ENCODE measurements at regions not wholly inside any gene's neighbourhood (a gene's known extent, or its start where the extent isn't known, plus 50 kb on each side); places are given as distances from the start of the nearest gene placed in this dataset.

GRCh38 chr4:123052007-123052406, 129.6 kb upstream of the NUDT6 start:
- no peaks in the 10 kb centered on the region for H3K27me3 ChIP-seq (ENCODE audit: low read depth)
- DNase-seq, result no peak
- no peak overlapping the region for H3K27ac ChIP-seq (replicated peaks)
- no peak for TF ChIP-seq CTCF (IDR thresholded peaks at IDR 0.05; ENCODE audit: borderline replicate concordance)
- peaks cover 58% of the 10 kb centered on the region for H3K9me3 ChIP-seq (replicated peaks)
- H3K4me3 ChIP-seq, result no peak overlapping the region
- intact Hi-C loops (cut with micrococcal nuclease), result no loop called here
- no peaks in the 10 kb centered on the region for H3K4me1 ChIP-seq
- peaks cover 18% of the 10 kb centered on the region for H3K36me3 ChIP-seq

GRCh38 chr4:123055943-123056342, 133.5 kb upstream of the NUDT6 start:
- DNase-seq, result no peak
- Histone ChIP-seq H3K27me3 (ENCODE audit: low read depth) (no peaks in the 10 kb centered on the region), H3K4me1 (no peaks in the 10 kb centered on the region), H3K27ac (replicated peaks) (no peak overlapping the region), H3K4me3 (no peak overlapping the region), H3K9me3 (replicated peaks) (peaks cover 20% of the 10 kb centered on the region), H3K36me3 (peaks cover 29% of the 10 kb centered on the region)
- no peak for TF ChIP-seq CTCF (IDR thresholded peaks at IDR 0.05; ENCODE audit: borderline replicate concordance)
- intact Hi-C loops (cut with micrococcal nuclease), result no loop called here

- H3K4me1 ChIP-seq, result no peaks in the 10 kb centered on the region
- no peaks in the 10 kb centered on the region for H3K27me3 ChIP-seq (ENCODE audit: low read depth)
- no peak for DNase-seq
- H3K36me3 ChIP-seq, result peaks cover 29% of the 10 kb centered on the region
- no peak overlapping the region for H3K27ac ChIP-seq (replicated peaks)
- TF ChIP-seq CTCF (IDR thresholded peaks at IDR 0.05; ENCODE audit: borderline replicate concordance), result no peak
- H3K4me3 ChIP-seq, result no peak overlapping the region
- intact Hi-C loops (cut with micrococcal nuclease), result no loop called here
- H3K9me3 ChIP-seq (replicated peaks), result no peaks in the 10 kb centered on the region
Observed at GRCh38 chr4:123060039-123060770, 137.8 kb upstream of the NUDT6 start.

- intact Hi-C loops (cut with micrococcal nuclease), result no loop called here
- H3K4me3 ChIP-seq, result no peak overlapping the region
- no peak overlapping the region for H3K27ac ChIP-seq (replicated peaks)
- no peak for DNase-seq
- H3K9me3 ChIP-seq (replicated peaks), result no peaks in the 10 kb centered on the region
- H3K27me3 ChIP-seq (ENCODE audit: low read depth), result no peaks in the 10 kb centered on the region
- peaks cover 10% of the 10 kb centered on the region for H3K36me3 ChIP-seq
- no peak for TF ChIP-seq CTCF (IDR thresholded peaks at IDR 0.05; ENCODE audit: borderline replicate concordance)
- H3K4me1 ChIP-seq, result no peaks in the 10 kb centered on the region
Observed at GRCh38 chr4:123064390-123064789, 142.0 kb upstream of the NUDT6 start.

GRCh38 chr4:123068081-123068480, 145.7 kb upstream of the NUDT6 start:
- H3K27ac ChIP-seq (replicated peaks), result no peak overlapping the region
- H3K9me3 ChIP-seq (replicated peaks), result no peaks in the 10 kb centered on the region
- H3K4me1 ChIP-seq, result no peaks in the 10 kb centered on the region
- no peaks in the 10 kb centered on the region for H3K36me3 ChIP-seq
- TF ChIP-seq CTCF (IDR thresholded peaks at IDR 0.05; ENCODE audit: borderline replicate concordance), result no peak
- intact Hi-C loops (cut with micrococcal nuclease), result no loop called here
- no peak for DNase-seq
- H3K27me3 ChIP-seq (ENCODE audit: low read depth), result no peaks in the 10 kb centered on the region
- H3K4me3 ChIP-seq, result no peak overlapping the region

All from left ventricle myocardium inferior (tissue), 1 donor.